Spleen (tissue), 11 donors: ENCODE measurements at regions not wholly inside any gene's neighbourhood (a gene's known extent, or its start where the extent isn't known, plus 50 kb on each side); places are given as distances from the start of the nearest gene placed in this dataset.

Experiments used
- DNase-seq: peaks from one replicate; pipeline ENCODE4 v3.0.0-alpha.2; 2020
- H3K27ac ChIP-seq, 8 donors: fragments of 200-600 bp; sonication (generic) in 7 of 8; 1 replicate in 4 of 8; 2 replicates in 4 of 8; pipeline versions ENCODE4 v1.5.0 to v1.8.0; 2016 to 2021; ENCODE audit warnings: inconsistent platforms in 4 of 8, mild to moderate bottlenecking in 4 of 8, moderate library complexity in 1 of 8
- H3K27me3 ChIP-seq, 7 donors: fragments of 200-600 bp; sonication (generic) in 6 of 7; replicated peaks in 1 of 7; 1 replicate in 4 of 7; 2 replicates in 3 of 7; pipeline versions ENCODE4 v1.5.0 to v1.8.0; 2016 to 2021; ENCODE audit warnings: inconsistent platforms in 3 of 7, mild to moderate bottlenecking in 1 of 7
- H3K36me3 ChIP-seq, 6 donors: fragments of 200-600 bp; sonication (generic) in 5 of 6; 1 replicate in 4 of 6; 2 replicates in 2 of 6; pipeline versions ENCODE4 v1.5.0 to v1.8.0; 2016 to 2021; ENCODE audit warnings: inconsistent platforms in 2 of 6
- H3K4me1 ChIP-seq, 6 donors: fragments of 200-600 bp; sonication (generic) in 5 of 6; 1 replicate in 3 of 6; 2 replicates in 3 of 6; pipeline versions ENCODE4 v1.5.0 to v1.8.0; 2016 to 2021; ENCODE audit warnings: inconsistent platforms in 3 of 6
- H3K4me3 ChIP-seq, 8 donors: fragments of 200-600 bp; sonication (generic) in 7 of 8; 1 replicate in 4 of 8; 2 replicates in 4 of 8; pipeline versions ENCODE4 v1.5.0 to v1.8.0; 2016 to 2021; ENCODE audit warnings: inconsistent platforms in 4 of 8, mild to moderate bottlenecking in 4 of 8, moderate library complexity in 2 of 8
- H3K9me3 ChIP-seq, 8 donors: fragments of 200-600 bp; sonication (generic) in 7 of 8; 1 replicate in 4 of 8; 2 replicates in 4 of 8; pipeline versions ENCODE4 v1.5.0 to v1.8.0; 2016 to 2021; ENCODE audit warnings: inconsistent platforms in 4 of 8
- CTCF ChIP-seq, 11 experiments: fragments of 200-600 bp in 7 of 11; fragments of 450-650 bp in 4 of 11; sonication (generic) in 4 of 11; IDR thresholded peaks in 8 of 11; conservative IDR thresholded peaks in 3 of 11; 1 replicate in 7 of 11; 2 replicates in 4 of 11; pipeline versions ENCODE4 v1.4.0 to v1.8.0; 2016 to 2021; ENCODE audit warnings: antibody characterized with exemption in 11 of 11, inconsistent platforms in 4 of 11, mild to moderate bottlenecking in 1 of 11
- POLR2A ChIP-seq, 3 donors: fragments of 450-650 bp; IDR thresholded peaks; one replicate each; pipeline ENCODE4 v1.5.1; 2017; ENCODE audit warnings: antibody characterized with exemption in 3 of 3, mild to moderate bottlenecking in 1 of 3
- POLR2AphosphoS5 ChIP-seq, 3 donors: sonication (generic); formaldehyde crosslinking; IDR thresholded peaks; one replicate each; pipeline ENCODE4 v1.5.1; 2017; ENCODE audit warnings: antibody characterized with exemption in 3 of 3
- WGBS, 5 donors: extraction: QIAGEN DNeasy Blood & Tissue Kit in 3 of 5; methylation state at CpG; one replicate each; pipeline versions ENCODE4 v1.1.5 to v1.1.7; 2013 to 2018; 5-methylcytosine and 5-hydroxymethylcytosine counted together
- intact Hi-C: fragments of 100-400 bp; cut with DNase I; formaldehyde crosslinking; loops from one replicate; pipeline ENCODE4 v1.15.0; 2023; ENCODE audit warnings: low total_unique reads
- donor health status: healthy with polysubstance abuse.
- donor health status: DM: no; HTN: no; CAD: no; lungs with moderate emphysema.
- donor health status: DM: no; HTN: no; CAD: no.
- donor health status: Bipolar disorder and iron deficiency.
- donor health status: healthy.
- donor health status: DM: no; HTN: no; CAD: no.
- donor health status: DM: yes; HTN: yes; CAD: no.

GRCh38 chr1:4146614-4147013 lies 246.5 kb upstream of the C1orf174 start:
- Histone ChIP-seq H3K4me3 (no peak overlapping the region), H3K27ac (no peak overlapping the region), H3K4me1 (no peaks in the 10 kb centered on the region), H3K27me3 (peaks cover 0 to 33% (median 0%) of the 10 kb centered on the region in 7 donors), H3K36me3 (no peaks in the 10 kb centered on the region), H3K9me3 (no peaks in the 10 kb centered on the region)
- intact Hi-C loops = no loop called here
- DNase-seq = peak; percentile 1
- 76 to 86% (median 81%) methylated on average over 5 of the region's 5 CpGs for WGBS, 5 donors
- no peak for TF ChIP-seq POLR2A (IDR thresholded peaks at IDR 0.05)

- TF ChIP-seq POLR2AphosphoS5 (IDR thresholded peaks at IDR 0.05) (no peak), CTCF (IDR thresholded peaks at IDR 0.05 in 8 of 11, conservative IDR thresholded peaks at IDR 0.05 in 3 of 11) (no peak), POLR2A (IDR thresholded peaks at IDR 0.05) (no peak)
- Histone ChIP-seq H3K9me3 (no peaks in the 10 kb centered on the region), H3K4me3 (no peak overlapping the region), H3K27me3 (peaks cover 0 to 27% (median 0%) of the 10 kb centered on the region in 7 donors), H3K27ac (no peak overlapping the region), H3K36me3 (no peaks in the 10 kb centered on the region), H3K4me1 (no peaks in the 10 kb centered on the region)
- WGBS, 5 donors = 72 to 80% (median 77%) methylated on average over 12 of the region's 12 CpGs
- intact Hi-C loops = no loop called here
- peak; percentile 31 for DNase-seq
These were observed 247.4 kb upstream of the C1orf174 start for GRCh38 chr1:4147509-4147908.

GRCh38 chr1:4149281-4149680 lies 249.2 kb upstream of the C1orf174 start:
- Histone ChIP-seq H3K27me3 (peaks cover 0 to 33% (median 0%) of the 10 kb centered on the region in 7 donors), H3K36me3 (no peaks in the 10 kb centered on the region), H3K9me3 (no peaks in the 10 kb centered on the region), H3K4me1 (no peaks in the 10 kb centered on the region), H3K27ac (no peak overlapping the region), H3K4me3 (no peak overlapping the region)
- WGBS, 5 donors = 70 to 90% (median 81%) methylated on average over 5 to 7 of the region's 7 CpGs
- peak; percentile 43 for DNase-seq
- no peak for TF ChIP-seq POLR2AphosphoS5 (IDR thresholded peaks at IDR 0.05)
- no peak for TF ChIP-seq CTCF (IDR thresholded peaks at IDR 0.05 in 8 of 11, conservative IDR thresholded peaks at IDR 0.05 in 3 of 11)
- intact Hi-C loops = no loop called here

- 72 to 84% (median 76%) methylated on average over 10 of the region's 10 CpGs for WGBS, 5 donors
These were observed 249.8 kb upstream of the C1orf174 start for GRCh38 chr1:4149831-4150230.

More at GRCh38 chr1:4149831-4150230, 249.8 kb upstream of the C1orf174 start:
- TF ChIP-seq POLR2A (IDR thresholded peaks at IDR 0.05) = no peak
- no peak for TF ChIP-seq CTCF (IDR thresholded peaks at IDR 0.05 in 8 of 11, conservative IDR thresholded peaks at IDR 0.05 in 3 of 11)
- TF ChIP-seq POLR2AphosphoS5 (IDR thresholded peaks at IDR 0.05) = no peak
- Histone ChIP-seq H3K4me1 (no peaks in the 10 kb centered on the region), H3K27ac (no peak overlapping the region), H3K4me3 (no peak overlapping the region), H3K9me3 (no peaks in the 10 kb centered on the region), H3K36me3 (no peaks in the 10 kb centered on the region), H3K27me3 (peaks cover 0 to 33% (median 0%) of the 10 kb centered on the region in 7 donors)
- DNase-seq = peak; percentile 22
- intact Hi-C loops = no loop called here
